ENCODE measurements at regions not wholly inside any gene's neighbourhood (a gene's known extent, or its start where the extent isn't known, plus 50 kb on each side); places are given as distances from the start of the nearest gene placed in this dataset.

DNA sequence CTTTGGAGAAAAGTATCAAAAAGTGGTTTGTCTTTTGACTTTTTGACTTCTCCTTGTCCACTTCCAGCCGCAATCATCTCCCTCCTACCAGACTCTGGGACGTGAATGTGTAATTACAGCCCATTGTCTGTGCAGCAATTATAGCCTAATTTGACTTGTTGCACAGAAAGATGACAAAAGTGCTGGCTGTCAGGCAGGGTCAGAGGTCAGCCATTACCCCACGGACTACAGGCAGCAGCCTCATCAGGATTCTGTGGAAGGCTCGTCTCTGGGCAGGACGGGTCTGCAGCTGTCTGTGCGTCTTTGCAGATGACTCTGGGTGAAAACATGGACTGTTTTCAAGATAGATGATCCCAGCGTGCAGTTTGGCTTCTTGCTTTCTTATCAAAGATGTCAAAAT lies 102.2 kb upstream of the EDNRB start:
- Mint-ChIP-seq H3K36me3 (no peaks in the 10 kb centered on the region), H3K27me3 (ENCODE audit: low read depth in 3 of 3) (no peaks in the 10 kb centered on the region), H3K27ac (peak overlapping the region in 1 of 7 donors; percentile 12), H3K4me3 (no peak overlapping the region), H3K4me1 (peaks cover 12% of the 10 kb centered on the region), H3K9me3 (peaks cover 2 to 17% (median 5%) of the 10 kb centered on the region in 7 donors)
- Histone ChIP-seq H3K27ac (ENCODE audit: low read depth in 1 of 2, low read length in 2 of 2) (no peak overlapping the region), H3K9ac (ENCODE audit: insufficient read depth, low read length, poor library complexity, severe bottlenecking) (no peak overlapping the region), H3K4me2 (replicated peaks; ENCODE audit: extremely low read depth, low read length, poor library complexity, severe bottlenecking) (no peak overlapping the region), H3K79me2 (ENCODE audit: insufficient read depth, low read length) (no peaks in the 10 kb centered on the region), H3K9me3 (replicated peaks in 1 of 2; ENCODE audit: control insufficient read depth in 1 of 2, insufficient read depth in 1 of 2, low read length in 2 of 2) (no peaks in the 10 kb centered on the region), H4K20me1 (ENCODE audit: insufficient read depth, low read length) (no peaks in the 10 kb centered on the region), H3K27me3 (ENCODE audit: control insufficient read depth in 2 of 2, insufficient read depth in 2 of 2, low read length in 2 of 2) (no peaks in the 10 kb centered on the region), H3K36me3 (replicated peaks in 1 of 2; ENCODE audit: control insufficient read depth in 1 of 2, insufficient read depth in 2 of 2, low read length in 2 of 2) (no peaks in the 10 kb centered on the region), H2AFZ (ENCODE audit: insufficient read depth, low read depth, low read length, poor library complexity, severe bottlenecking) (no peak overlapping the region), H3K4me3 (replicated peaks in 1 of 3; ENCODE audit: low read depth in 2 of 3, low read length in 3 of 3) (no peak overlapping the region), H3K4me1 (ENCODE audit: control insufficient read depth in 1 of 2, insufficient read depth in 2 of 2, low read length in 2 of 2) (peaks cover 9 to 10% of the 10 kb centered on the region in 2 donors)
- intact Hi-C loops (cut with micrococcal nuclease) = loop anchor here in 1 of 2 donors (10.0 kb wide), 2 partner anchors 84 to 1394 kb away; no protein-coding TSS in a partner anchor
- TF ChIP-seq, protein P1, sequence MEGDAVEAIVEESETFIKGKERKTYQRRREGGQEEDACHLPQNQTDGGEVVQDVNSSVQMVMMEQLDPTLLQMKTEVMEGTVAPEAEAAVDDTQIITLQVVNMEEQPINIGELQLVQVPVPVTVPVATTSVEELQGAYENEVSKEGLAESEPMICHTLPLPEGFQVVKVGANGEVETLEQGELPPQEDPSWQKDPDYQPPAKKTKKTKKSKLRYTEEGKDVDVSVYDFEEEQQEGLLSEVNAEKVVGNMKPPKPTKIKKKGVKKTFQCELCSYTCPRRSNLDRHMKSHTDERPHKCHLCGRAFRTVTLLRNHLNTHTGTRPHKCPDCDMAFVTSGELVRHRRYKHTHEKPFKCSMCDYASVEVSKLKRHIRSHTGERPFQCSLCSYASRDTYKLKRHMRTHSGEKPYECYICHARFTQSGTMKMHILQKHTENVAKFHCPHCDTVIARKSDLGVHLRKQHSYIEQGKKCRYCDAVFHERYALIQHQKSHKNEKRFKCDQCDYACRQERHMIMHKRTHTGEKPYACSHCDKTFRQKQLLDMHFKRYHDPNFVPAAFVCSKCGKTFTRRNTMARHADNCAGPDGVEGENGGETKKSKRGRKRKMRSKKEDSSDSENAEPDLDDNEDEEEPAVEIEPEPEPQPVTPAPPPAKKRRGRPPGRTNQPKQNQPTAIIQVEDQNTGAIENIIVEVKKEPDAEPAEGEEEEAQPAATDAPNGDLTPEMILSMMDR (IDR thresholded peaks at IDR 0.05) = no peak
- DNase-seq = no peak
- 92% methylated on average over 7 of the region's 7 CpGs for WGBS (ENCODE audit: insufficient coverage)

DNA sequence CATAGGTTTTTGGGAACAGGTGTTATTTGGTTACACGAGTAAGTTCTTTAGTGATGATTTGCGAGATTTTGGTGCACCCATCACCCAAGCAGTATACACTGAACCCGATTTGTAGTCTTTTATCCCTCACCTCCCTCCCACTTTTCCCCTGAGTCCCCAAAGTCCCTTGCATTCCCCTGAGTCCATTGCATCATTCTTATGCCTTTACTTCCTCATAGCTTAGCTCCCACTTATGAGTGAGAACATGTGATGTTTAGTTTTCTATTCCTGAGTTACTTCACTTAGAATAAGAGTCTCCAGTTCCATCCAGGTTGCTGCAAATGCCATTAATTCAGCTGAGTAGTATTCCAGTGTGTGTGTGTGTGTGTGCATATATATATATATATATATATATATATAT lies 97.2 kb upstream of the EDNRB start:
- intact Hi-C loops (cut with micrococcal nuclease) = no loop called here
- Mint-ChIP-seq H3K9me3 (peaks cover 0 to 9% (median 0%) of the 10 kb centered on the region in 7 donors), H3K27ac (no peak overlapping the region), H3K36me3 (no peaks in the 10 kb centered on the region), H3K4me3 (no peak overlapping the region), H3K27me3 (ENCODE audit: low read depth in 3 of 3) (peaks cover 0 to 1% (median 0%) of the 10 kb centered on the region in 3 donors), H3K4me1 (peaks cover 3% of the 10 kb centered on the region)
- peak; percentile 17 to 63 (median 38) for DNase-seq
- Histone ChIP-seq H3K79me2 (ENCODE audit: insufficient read depth, low read length) (no peaks in the 10 kb centered on the region), H3K9ac (ENCODE audit: insufficient read depth, low read length, poor library complexity, severe bottlenecking) (no peak overlapping the region), H3K4me2 (replicated peaks; ENCODE audit: extremely low read depth, low read length, poor library complexity, severe bottlenecking) (no peak overlapping the region), H3K4me1 (ENCODE audit: control insufficient read depth in 1 of 2, insufficient read depth in 2 of 2, low read length in 2 of 2) (no peaks in the 10 kb centered on the region), H3K4me3 (replicated peaks in 1 of 3; ENCODE audit: low read depth in 2 of 3, low read length in 3 of 3) (no peak overlapping the region), H3K36me3 (replicated peaks in 1 of 2; ENCODE audit: control insufficient read depth in 1 of 2, insufficient read depth in 2 of 2, low read length in 2 of 2) (no peaks in the 10 kb centered on the region), H3K27me3 (ENCODE audit: control insufficient read depth in 2 of 2, insufficient read depth in 2 of 2, low read length in 2 of 2) (no peaks in the 10 kb centered on the region), H3K9me3 (replicated peaks in 1 of 2; ENCODE audit: control insufficient read depth in 1 of 2, insufficient read depth in 1 of 2, low read length in 2 of 2) (no peaks in the 10 kb centered on the region), H4K20me1 (ENCODE audit: insufficient read depth, low read length) (no peaks in the 10 kb centered on the region), H2AFZ (ENCODE audit: insufficient read depth, low read depth, low read length, poor library complexity, severe bottlenecking) (no peak overlapping the region), H3K27ac (ENCODE audit: low read depth in 1 of 2, low read length in 2 of 2) (no peak overlapping the region)
- TF ChIP-seq, protein P1 (IDR thresholded peaks at IDR 0.05) = no peak
- 83% methylated on average over 1 of the region's 3 CpGs for WGBS (ENCODE audit: insufficient coverage)
